IMR-90 (cell line): ENCODE measurements at regions not wholly inside any gene's neighbourhood (a gene's known extent, or its start where the extent isn't known, plus 50 kb on each side); places are given as distances from the start of the nearest gene placed in this dataset.

ENCODE experiments used
- ATAC-seq: fragments of 200-7000 bp; cut with Tn5 transposase; 2 replicates; pipeline ENCODE4 v1.9.1; 2020; ENCODE audit warnings: low read depth, mild to moderate bottlenecking, moderate library complexity
- BruUV-seq: library from RNA; stranded (reverse); fragments of 400-500 nt; replicated peaks from 2 replicates; lab custom pipeline; 2021; lab: Mats Ljungman, UMichigan
- CTCF ChIA-PET: fragments of 300-600 bp; formaldehyde crosslinking; extraction: SDS; loops from one replicate; lab custom pipeline; 2021; ENCODE audit warnings: antibody characterized with exemption; lab: Yijun Ruan, JAX
- POLR2A ChIA-PET: fragments of 300-600 bp; sonication (Branson Sonifier 250); formaldehyde crosslinking; loops from one replicate; lab custom pipeline; 2022; ENCODE audit warnings: antibody characterized with exemption; ENCODE audit not compliant: unreplicated experiment; lab: Charles Lee
- DNase-seq: peaks from one replicate; pipeline ENCODE4 v3.0.0; 2013
- H2AFZ ChIP-seq: replicated peaks from 2 replicates; pipeline ENCODE3; 2013; ENCODE audit warnings: low read length, mild to moderate bottlenecking; ENCODE audit not compliant: poor library complexity
- H2AK5ac ChIP-seq: 2 replicates; pipeline ENCODE4 v1.6.1; 2013; ENCODE audit warnings: low read depth, low read length, inconsistent platforms
- H2AK9ac ChIP-seq: replicated peaks from 2 replicates; pipeline ENCODE3; 2013; ENCODE audit warnings: mild to moderate bottlenecking, low read depth, low read length, moderate library complexity; ENCODE audit not compliant: poor library complexity
- H2BK120ac ChIP-seq: 2 replicates; pipeline ENCODE4 v1.6.1; 2013; ENCODE audit warnings: low read depth, low read length, inconsistent platforms
- H2BK15ac ChIP-seq: 3 replicates; pipeline ENCODE4 v1.6.1; 2013; ENCODE audit warnings: low read depth, low read length, inconsistent platforms
- H2BK20ac ChIP-seq: 2 replicates; pipeline ENCODE4 v1.6.1; 2013; ENCODE audit warnings: low read depth, mild to moderate bottlenecking, inconsistent platforms, low read length, moderate library complexity
- H2BK5ac ChIP-seq: 2 replicates; pipeline ENCODE4 v1.6.1; 2013; ENCODE audit warnings: mild to moderate bottlenecking, low read depth, low read length, inconsistent platforms; ENCODE audit not compliant: poor library complexity, severe bottlenecking
- H3K14ac ChIP-seq: replicated peaks from 2 replicates; pipeline ENCODE4 v1.6.1; 2013; ENCODE audit warnings: low read depth, low read length, inconsistent platforms
- H3K18ac ChIP-seq: 2 replicates; pipeline ENCODE4 v1.6.1; 2013; ENCODE audit warnings: low read depth, low read length, control low read depth
- H3K23ac ChIP-seq: 2 replicates; pipeline ENCODE4 v1.6.1; 2013; ENCODE audit warnings: low read depth, low read length, inconsistent platforms
- H3K27ac ChIP-seq: 2 replicates; pipeline ENCODE4 v1.5.1; 2013; ENCODE audit warnings: mild to moderate bottlenecking, control low read depth, low read length; ENCODE audit not compliant: insufficient read depth
- H3K27me3 ChIP-seq: 2 replicates; pipeline ENCODE4 v1.6.1; 2013; ENCODE audit warnings: low read length; ENCODE audit not compliant: control insufficient read depth, insufficient read depth
- H3K36me3 ChIP-seq: 2 replicates; pipeline ENCODE4 v1.6.1; 2013; ENCODE audit warnings: low read length, mixed read lengths; ENCODE audit not compliant: control insufficient read depth, insufficient read depth
- H3K4ac ChIP-seq: 2 replicates; pipeline ENCODE4 v1.6.1; 2013; ENCODE audit warnings: low read depth, low read length, inconsistent platforms
- H3K4me1 ChIP-seq: 2 replicates; pipeline ENCODE4 v1.6.1; 2013; ENCODE audit warnings: low read length, mixed read lengths; ENCODE audit not compliant: control insufficient read depth, insufficient read depth
- H3K4me2 ChIP-seq: 2 replicates; pipeline ENCODE4 v1.6.1; 2013; ENCODE audit warnings: low read depth, mild to moderate bottlenecking, control low read depth, low read length, moderate library complexity
- H3K4me3 ChIP-seq: 2 replicates; pipeline ENCODE4 v1.5.1; 2013; ENCODE audit warnings: low read depth, mild to moderate bottlenecking, control low read depth, low read length, moderate library complexity; ENCODE audit not compliant: insufficient read depth
- H3K56ac ChIP-seq: 2 replicates; pipeline ENCODE4 v1.6.1; 2013; ENCODE audit warnings: low read length, inconsistent platforms; ENCODE audit not compliant: insufficient read depth; ENCODE audit errors: extremely low read depth
- H3K79me1 ChIP-seq, 2 experiments: 2 replicates each; pipeline ENCODE4 v1.6.1; 2013; ENCODE audit warnings: low read length in 2 of 2, inconsistent platforms in 1 of 2, low read depth in 1 of 2
- H3K9ac ChIP-seq: 2 replicates; pipeline ENCODE4 v1.6.1; 2013; ENCODE audit warnings: low read depth, low read length, control low read depth
- H3K9me1 ChIP-seq: 2 replicates; pipeline ENCODE4 v1.6.1; 2013; ENCODE audit warnings: low read length, inconsistent platforms; ENCODE audit not compliant: insufficient read depth
- H3K9me3 ChIP-seq: 2 replicates; pipeline ENCODE4 v1.6.1; 2013; ENCODE audit warnings: low read length; ENCODE audit not compliant: control insufficient read depth, insufficient read depth
- H4K20me1 ChIP-seq: 2 replicates; pipeline ENCODE4 v1.6.1; 2013; ENCODE audit warnings: low read length, inconsistent platforms; ENCODE audit not compliant: insufficient read depth
- H4K5ac ChIP-seq: 2 replicates; pipeline ENCODE4 v1.6.1; 2013; ENCODE audit warnings: mild to moderate bottlenecking, low read depth, low read length, control low read depth
- H4K8ac ChIP-seq, 2 experiments: 2 replicates each; pipeline ENCODE4 v1.6.1; 2013; ENCODE audit warnings: low read depth in 2 of 2, low read length in 2 of 2, control low read depth in 1 of 2, inconsistent platforms in 1 of 2
- H4K91ac ChIP-seq: 2 replicates; pipeline ENCODE4 v1.6.1; 2013; ENCODE audit warnings: low read depth, low read length, inconsistent platforms; ENCODE audit not compliant: insufficient read depth
- ELK1 ChIP-seq: fragments of 150-350 bp; IDR thresholded peaks from 2 replicates; pipeline ENCODE4 v1.6.1; 2016; ENCODE audit warnings: low read depth, mild to moderate bottlenecking, low read length, moderate library complexity, borderline replicate concordance
- NFE2L2 ChIP-seq: fragments of 150-350 bp; IDR thresholded peaks from 2 replicates; pipeline ENCODE4 v1.6.1; 2016; ENCODE audit warnings: low read depth, mild to moderate bottlenecking, low read length
- RCOR1 ChIP-seq: IDR thresholded peaks from 2 replicates; pipeline ENCODE4 v1.6.1; 2012; ENCODE audit warnings: mild to moderate bottlenecking, low read length, improper control_type of control experiment; ENCODE audit not compliant: insufficient replicate concordance
- RFX5 ChIP-seq: IDR thresholded peaks from 2 replicates; pipeline ENCODE4 v1.8.0; 2012; ENCODE audit warnings: low read depth, mild to moderate bottlenecking, low read length, moderate library complexity
- WGBS, 2 experiments: methylation state at CpG; one replicate each; pipeline versions ENCODE4 v1.1.5 to v1.1.7; 2013; ENCODE audit warnings: missing lambda C conversion rate in 2 of 2; ENCODE audit not compliant: insufficient read length in 1 of 2; ENCODE audit errors: extremely low coverage in 2 of 2; 5-methylcytosine and 5-hydroxymethylcytosine counted together
- dilution Hi-C: fragments of 300-500 bp; cut with HindIII; formaldehyde crosslinking; loops from one replicate; pipeline ENCODE4 v1.14.3; 2018; ENCODE audit warnings: low sequenced_read_pairs; ENCODE audit not compliant: unreplicated experiment
- in situ Hi-C: fragments of 300-500 bp; cut with MboI; formaldehyde crosslinking; loops from 3 replicates; pipeline ENCODE4 v1.14.3; 2019; ENCODE audit warnings: low sequenced_read_pairs, inconsistent platforms, mixed read lengths
- intact Hi-C: fragments of 100-400 bp; cut with micrococcal nuclease; formaldehyde crosslinking; loops from 2 replicates; pipeline ENCODE4 v1.10.0; 2022

- no TSS peak for BruUV-seq
- intact Hi-C loops (no loop called here), in situ Hi-C loops (no loop called here), dilution Hi-C loops (no loop called here)
- no peak for ATAC-seq
- no peaks in the 10 kb centered on the region for H3K79me1 ChIP-seq
- WGBS, 2 experiments: 100% methylated on average over 1 of the region's 2 CpGs; no CpG with 5 or more reads in 1 of the 2 experiments
- no peak for DNase-seq
- no peak overlapping the region for H2AK9ac ChIP-seq
- POLR2A ChIA-PET: no interaction called here
- H2BK20ac ChIP-seq: no peak overlapping the region
- no peak overlapping the region for H3K4ac ChIP-seq
- no peak overlapping the region for H3K4me3 ChIP-seq
- no peak overlapping the region for H4K5ac ChIP-seq
- CTCF ChIA-PET: interaction anchor here (1.0 kb wide), 1 partner anchor 12 kb away, joined by 3 read pairs; no protein-coding TSS in a partner anchor
- no peak overlapping the region for H3K14ac ChIP-seq
- no peak overlapping the region for H3K27ac ChIP-seq
- no peaks in the 10 kb centered on the region for H3K9me3 ChIP-seq
- peaks cover 2% of the 10 kb centered on the region; the same call in 1 of the 2 replicates for H3K27me3 ChIP-seq
- no peaks in the 10 kb centered on the region for H3K9me1 ChIP-seq
- no peak overlapping the region for H4K91ac ChIP-seq
- no peak overlapping the region for H4K8ac ChIP-seq
- no peak overlapping the region for H2AK5ac ChIP-seq
- H3K56ac ChIP-seq: no peak overlapping the region
- H3K4me1 ChIP-seq: no peaks in the 10 kb centered on the region
- no peak overlapping the region for H2BK120ac ChIP-seq
- no peak for TF ChIP-seq NFE2L2
- no peak for TF ChIP-seq ELK1
- TF ChIP-seq RCOR1: no peak
- no peak for TF ChIP-seq RFX5
- H3K36me3 ChIP-seq: no peaks in the 10 kb centered on the region
- no peak overlapping the region for H3K23ac ChIP-seq
- no peak overlapping the region for H2AFZ ChIP-seq
- no peak overlapping the region for H2BK5ac ChIP-seq
- H3K18ac ChIP-seq: no peak overlapping the region
- no peaks in the 10 kb centered on the region for H4K20me1 ChIP-seq
- no peak overlapping the region for H3K4me2 ChIP-seq
- no peak overlapping the region for H3K9ac ChIP-seq
- no peak overlapping the region for H2BK15ac ChIP-seq
Observed at GRCh38 chr7:91374321-91374989, 110.2 kb downstream of the FZD1 start.
